ENCODE measurements at regions not wholly inside any gene's neighbourhood (a gene's known extent, or its start where the extent isn't known, plus 50 kb on each side); places are given as distances from the start of the nearest gene placed in this dataset.

- DNase-seq: no peak
Measured at GRCh38 chr21:21730512-21730911, 732.3 kb downstream of the NCAM2 start.

GRCh38 chr21:21731626-21732025, 733.4 kb downstream of the NCAM2 start:
- no peak for DNase-seq

GRCh38 chr21:21734088-21734487, 735.9 kb downstream of the NCAM2 start:
- no peak for DNase-seq

- DNase-seq: no peak
Measured at GRCh38 chr21:21737186-21737585, 739.0 kb downstream of the NCAM2 start.

GRCh38 chr21:21740207-21740606, 742.0 kb downstream of the NCAM2 start:
- DNase-seq: no peak

- no peak for DNase-seq
Measured at GRCh38 chr21:21750124-21750825, 752.1 kb downstream of the NCAM2 start.

GRCh38 chr21:21751286-21751685, 753.1 kb downstream of the NCAM2 start:
- DNase-seq: no peak

- no peak for DNase-seq
Measured at GRCh38 chr21:21762855-21763254, 764.6 kb downstream of the NCAM2 start.

- no peak for DNase-seq
Measured at GRCh38 chr21:21764281-21764680, 766.1 kb downstream of the NCAM2 start.

GRCh38 chr21:21767276-21767675, 769.1 kb downstream of the NCAM2 start:
- DNase-seq: no peak

GRCh38 chr21:21788591-21788990, 790.4 kb downstream of the NCAM2 start:
- DNase-seq: no peak

- DNase-seq: no peak
Measured at GRCh38 chr21:21801921-21802320, 803.7 kb downstream of the NCAM2 start.

- no peak for DNase-seq
Measured at GRCh38 chr21:21806711-21807597, 808.7 kb downstream of the NCAM2 start.

- DNase-seq: no peak
Measured at GRCh38 chr21:21807598-21807903, 809.3 kb downstream of the NCAM2 start.

- no peak for DNase-seq
Measured at GRCh38 chr21:21813289-21813688, 815.1 kb downstream of the NCAM2 start.

- DNase-seq: no peak
Measured at GRCh38 chr21:21813934-21814333, 815.7 kb downstream of the NCAM2 start.

GRCh38 chr21:21816778-21817177, 818.6 kb downstream of the NCAM2 start:
- DNase-seq: no peak

- DNase-seq: no peak
Measured at GRCh38 chr21:21818898-21819297, 820.7 kb downstream of the NCAM2 start.

- DNase-seq: no peak
Measured at GRCh38 chr21:21828130-21828529, 829.9 kb downstream of the NCAM2 start.

- DNase-seq: no peak
Measured at GRCh38 chr21:21831036-21831435, 832.8 kb downstream of the NCAM2 start.

- DNase-seq: no peak
Measured at GRCh38 chr21:21845901-21846300, 847.7 kb downstream of the NCAM2 start.

GRCh38 chr21:21851205-21851604, 853.0 kb downstream of the NCAM2 start:
- DNase-seq: no peak

- no peak for DNase-seq
Measured at GRCh38 chr21:21851657-21852056, 853.4 kb downstream of the NCAM2 start.

GRCh38 chr21:21858502-21859334, 860.5 kb downstream of the NCAM2 start:
- no peak for DNase-seq
